SK-N-SH (cell line): ENCODE measurements at regions not wholly inside any gene's neighbourhood (a gene's known extent, or its start where the extent isn't known, plus 50 kb on each side); places are given as distances from the start of the nearest gene placed in this dataset.
A peak's percentile ranks its signal among the peaks of the same experiment; 100 is the strongest.

Experiments used
- CTCF ChIA-PET: fragments of 300-600, 350-600 bp; formaldehyde crosslinking; extraction: SDS; loops from one replicate; lab custom pipeline; 2021; lab: Yijun Ruan, JAX
- POLR2A ChIA-PET: fragments of 350-600 bp; sonication (Branson Sonifier 250); formaldehyde crosslinking; extraction: SDS; loops from one replicate; lab custom pipeline; 2020; ENCODE audit warnings: antibody characterized with exemption, inconsistent platforms; lab: Yijun Ruan, JAX
- DNase-seq: peaks from one replicate; pipeline ENCODE4 v3.0.0; 2012
- H2AFZ ChIP-seq: fragments of 200-600 bp; sonication (generic); 2 replicates; pipeline ENCODE4 v1.8.1; 2016; ENCODE audit warnings: antibody characterized with exemption, mild to moderate bottlenecking, low read depth
- H3F3A ChIP-seq: fragments of 200-600 bp; sonication (generic); replicated peaks from 2 replicates; pipeline ENCODE3; 2016; ENCODE audit warnings: antibody characterized with exemption, mild to moderate bottlenecking; ENCODE audit not compliant: insufficient read depth
- H3K27ac ChIP-seq, 2 experiments: fragments of 200-500 bp in 1 of 2; fragments of 200-600 bp in 1 of 2; sonication (Bioruptor generic) in 1 of 2; sonication (generic), shearing (Covaris generic) in 1 of 2; 2 replicates each; pipeline versions ENCODE4 v1.5.1 to v1.6.1; 2014 to 2016; ENCODE audit warnings: low read depth in 2 of 2, inconsistent platforms in 1 of 2, low read length in 1 of 2, mild to moderate bottlenecking in 1 of 2, mixed read lengths in 1 of 2
- H3K27me3 ChIP-seq: fragments of 200-600 bp; sonication (generic), shearing (Covaris generic); 2 replicates; pipeline ENCODE4 v1.6.1; 2016; ENCODE audit warnings: mixed run types; ENCODE audit not compliant: insufficient read depth
- H3K36me3 ChIP-seq, 2 experiments: fragments of 200-500 bp in 1 of 2; fragments of 200-600 bp in 1 of 2; sonication (Bioruptor generic) in 1 of 2; sonication (generic) in 1 of 2; replicated peaks in 1 of 2; 2 replicates each; pipeline versions ENCODE3 to v1.5.1; 2014 to 2016; ENCODE audit warnings: low read length in 1 of 2, mild to moderate bottlenecking in 1 of 2; ENCODE audit not compliant: insufficient read depth in 2 of 2, control insufficient read depth in 1 of 2
- H3K4me1 ChIP-seq, 2 experiments: fragments of 200-500 bp in 1 of 2; fragments of 200-600 bp in 1 of 2; sonication (Bioruptor generic) in 1 of 2; sonication (generic), shearing (Covaris generic) in 1 of 2; 2 replicates each; pipeline versions ENCODE4 v1.5.1 to v1.6.1; 2014 to 2016; ENCODE audit warnings: low read depth in 1 of 2, low read length in 1 of 2, mixed run types in 1 of 2; ENCODE audit not compliant: insufficient read depth in 2 of 2, control insufficient read depth in 1 of 2
- H3K4me2 ChIP-seq: fragments of 200-600 bp; sonication (generic), shearing (Covaris generic); 2 replicates; pipeline ENCODE4 v1.6.1; 2017; ENCODE audit warnings: mixed run types
- H3K4me3 ChIP-seq, 2 experiments: fragments of 200-500 bp in 1 of 2; fragments of 200-600 bp in 1 of 2; sonication (Bioruptor generic) in 1 of 2; sonication (generic), shearing (Covaris generic) in 1 of 2; 2 replicates each; pipeline versions ENCODE4 v1.5.1 to v1.8.1; 2014 to 2016; ENCODE audit warnings: low read depth in 2 of 2, inconsistent platforms in 1 of 2, low read length in 1 of 2, mild to moderate bottlenecking in 1 of 2, mixed read lengths in 1 of 2, moderate library complexity in 1 of 2
- H3K79me2 ChIP-seq: fragments of 200-600 bp; sonication (generic); 2 replicates; pipeline ENCODE4 v1.8.1; 2017; ENCODE audit warnings: mild to moderate bottlenecking; ENCODE audit not compliant: insufficient read depth
- H3K9ac ChIP-seq: fragments of 200-600 bp; sonication (generic); 2 replicates; pipeline ENCODE4 v1.6.1; 2017; ENCODE audit warnings: mixed run types
- H3K9me2 ChIP-seq: fragments of 200-600 bp; sonication (generic); 2 replicates; pipeline ENCODE4 v1.6.1; 2017; ENCODE audit warnings: mixed run types
- H3K9me3 ChIP-seq: fragments of 200-600 bp; sonication (generic); 2 replicates; pipeline ENCODE4 v1.6.1; 2017; ENCODE audit warnings: mixed run types, mild to moderate bottlenecking, moderate library complexity
- H4K20me1 ChIP-seq: fragments of 200-600 bp; sonication (generic); 2 replicates; pipeline ENCODE4 v1.6.1; 2017; ENCODE audit warnings: mild to moderate bottlenecking, mixed run types; ENCODE audit not compliant: insufficient read depth
- FOSL2 ChIP-seq: IDR thresholded peaks from 2 replicates; pipeline ENCODE4 v1.4.0; 2012; ENCODE audit warnings: low read depth, mild to moderate bottlenecking, moderate library complexity, borderline replicate concordance
- JUND ChIP-seq: IDR thresholded peaks from 2 replicates; pipeline ENCODE4 v1.4.0; 2012
- MXI1 ChIP-seq: IDR thresholded peaks from 2 replicates; pipeline ENCODE4 v1.6.1; 2012; ENCODE audit warnings: mild to moderate bottlenecking, low read depth, low read length, improper control_type of control experiment
- RAD21 ChIP-seq: IDR thresholded peaks from 2 replicates; pipeline ENCODE4 v1.6.1; 2012; ENCODE audit warnings: mild to moderate bottlenecking, low read length
- REST ChIP-seq: IDR thresholded peaks from 2 replicates; pipeline ENCODE4 v1.6.1; 2012; ENCODE audit warnings: mild to moderate bottlenecking, low read depth, low read length, moderate library complexity
- RFX5 ChIP-seq: IDR thresholded peaks from 2 replicates; pipeline ENCODE4 v1.6.1; 2012; ENCODE audit warnings: mild to moderate bottlenecking, improper control_type of control experiment, low read length
- RXRA ChIP-seq: IDR thresholded peaks from 2 replicates; pipeline ENCODE4 v1.4.0; 2012; ENCODE audit warnings: low read depth, mild to moderate bottlenecking, borderline replicate concordance
- SMC3 ChIP-seq: IDR thresholded peaks from 2 replicates; pipeline ENCODE4 v1.6.1; 2012; ENCODE audit warnings: low read depth, low read length, improper control_type of control experiment
- YY1 ChIP-seq: IDR thresholded peaks from 2 replicates; pipeline ENCODE4 v1.4.0; 2012; ENCODE audit warnings: low read depth, mild to moderate bottlenecking
- WGBS: methylation state at CpG from one replicate; pipeline ENCODE4 v1.1.6; 2017; ENCODE audit warnings: low lambda C conversion rate; 5-methylcytosine and 5-hydroxymethylcytosine counted together
- TF ChIP-seq, protein P1 (sequence below): fragments of 150-350 bp; IDR thresholded peaks from 2 replicates; pipeline ENCODE4 v1.6.1; 2016; ENCODE audit warnings: mild to moderate bottlenecking, low read depth, low read length
- TF ChIP-seq, protein P2 (sequence below): IDR thresholded peaks from 2 replicates; pipeline ENCODE4; 2012

DNA sequence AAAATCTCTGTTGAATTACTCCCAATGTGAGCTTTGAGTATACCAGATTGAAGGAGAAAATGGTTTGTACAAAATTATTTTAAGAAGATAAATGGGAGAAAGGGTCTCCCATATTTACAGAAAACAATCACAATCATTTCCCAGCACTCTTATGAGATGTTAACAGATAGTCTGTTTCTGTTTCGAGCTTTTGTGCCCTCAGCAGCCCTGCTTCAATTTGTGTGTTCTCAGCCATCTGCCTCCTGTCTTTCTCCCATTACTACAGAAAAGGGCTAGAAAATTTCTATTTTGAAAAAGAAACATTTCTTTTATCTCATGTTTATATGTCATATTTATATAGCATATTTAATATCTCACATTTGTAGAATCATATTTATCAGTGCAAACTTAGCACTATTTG, 498.4 kb downstream of the TTLL7 start:
- no peaks in the 10 kb centered on the region for H3K9me2 ChIP-seq
- H3K4me1 ChIP-seq = peaks cover 0 to 2% of the 10 kb centered on the region in 2 experiments; a peak in 2 of 4 replicates
- no peak overlapping the region for H3K4me3 ChIP-seq
- CTCF ChIA-PET = no interaction called here
- H3K36me3 ChIP-seq = no peaks in the 10 kb centered on the region
- H2AFZ ChIP-seq = no peak overlapping the region
- no peak overlapping the region for H3K4me2 ChIP-seq
- TF ChIP-seq RAD21 (no peak), RXRA (no peak), JUND (no peak)
- TF ChIP-seq, all 33 proteins: peak for 0
- no peak for DNase-seq
- Histone ChIP-seq H3K9me3 (no peaks in the 10 kb centered on the region; the same call in 1 of the 2 replicates), H3K27me3 (no peaks in the 10 kb centered on the region), H3K27ac (peak overlapping the region in 1 of 2 experiments; percentile 28; a peak in 2 of 4 replicates), H4K20me1 (no peaks in the 10 kb centered on the region), H3K79me2 (no peaks in the 10 kb centered on the region), H3K9ac (no peak overlapping the region), H3F3A (no peaks in the 10 kb centered on the region)
- WGBS = 16% methylated on average over 1 of the region's 1 CpG
- POLR2A ChIA-PET = no interaction called here

GRCh38 chr1:83499998-83500397, 498.9 kb downstream of the TTLL7 start:
- no peaks in the 10 kb centered on the region for H3F3A ChIP-seq
- ChIA-PET CTCF (no interaction called here), POLR2A (no interaction called here)
- peaks cover 0 to 2% of the 10 kb centered on the region in 2 experiments; a peak in 2 of 4 replicates for H3K4me1 ChIP-seq
- WGBS = 34% methylated on average over 3 of the region's 3 CpGs
- H3K27me3 ChIP-seq = no peaks in the 10 kb centered on the region
- H2AFZ ChIP-seq = no peak overlapping the region
- H3K36me3 ChIP-seq = no peaks in the 10 kb centered on the region
- H3K4me2 ChIP-seq = no peak overlapping the region
- H3K27ac ChIP-seq = no peak overlapping the region
- no peak for DNase-seq
- no peak overlapping the region for H3K9ac ChIP-seq
- H3K9me2 ChIP-seq = no peaks in the 10 kb centered on the region
- H3K9me3 ChIP-seq = no peaks in the 10 kb centered on the region; the same call in 1 of the 2 replicates
- no peak overlapping the region for H3K4me3 ChIP-seq
- no peaks in the 10 kb centered on the region for H3K79me2 ChIP-seq
- no peaks in the 10 kb centered on the region for H4K20me1 ChIP-seq
- TF ChIP-seq MXI1 = no peak
- TF ChIP-seq RAD21 = no peak
- no peak for TF ChIP-seq YY1
- TF ChIP-seq, protein P1, sequence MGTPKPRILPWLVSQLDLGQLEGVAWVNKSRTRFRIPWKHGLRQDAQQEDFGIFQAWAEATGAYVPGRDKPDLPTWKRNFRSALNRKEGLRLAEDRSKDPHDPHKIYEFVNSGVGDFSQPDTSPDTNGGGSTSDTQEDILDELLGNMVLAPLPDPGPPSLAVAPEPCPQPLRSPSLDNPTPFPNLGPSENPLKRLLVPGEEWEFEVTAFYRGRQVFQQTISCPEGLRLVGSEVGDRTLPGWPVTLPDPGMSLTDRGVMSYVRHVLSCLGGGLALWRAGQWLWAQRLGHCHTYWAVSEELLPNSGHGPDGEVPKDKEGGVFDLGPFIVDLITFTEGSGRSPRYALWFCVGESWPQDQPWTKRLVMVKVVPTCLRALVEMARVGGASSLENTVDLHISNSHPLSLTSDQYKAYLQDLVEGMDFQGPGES = no peak
- no peak for TF ChIP-seq SMC3
- TF ChIP-seq REST = no peak
- TF ChIP-seq RFX5 = no peak
- TF ChIP-seq, protein P2, sequence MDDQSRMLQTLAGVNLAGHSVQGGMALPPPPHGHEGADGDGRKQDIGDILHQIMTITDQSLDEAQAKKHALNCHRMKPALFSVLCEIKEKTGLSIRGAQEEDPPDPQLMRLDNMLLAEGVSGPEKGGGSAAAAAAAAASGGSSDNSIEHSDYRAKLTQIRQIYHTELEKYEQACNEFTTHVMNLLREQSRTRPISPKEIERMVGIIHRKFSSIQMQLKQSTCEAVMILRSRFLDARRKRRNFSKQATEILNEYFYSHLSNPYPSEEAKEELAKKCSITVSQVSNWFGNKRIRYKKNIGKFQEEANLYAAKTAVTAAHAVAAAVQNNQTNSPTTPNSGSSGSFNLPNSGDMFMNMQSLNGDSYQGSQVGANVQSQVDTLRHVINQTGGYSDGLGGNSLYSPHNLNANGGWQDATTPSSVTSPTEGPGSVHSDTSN = no peak
- TF ChIP-seq FOSL2 = no peak
